SK-N-SH treated with all-trans-retinoic acid at 6 μM for 48 hours (cell line): ENCODE measurements at regions not wholly inside any gene's neighbourhood (a gene's known extent, or its start where the extent isn't known, plus 50 kb on each side); places are given as distances from the start of the nearest gene placed in this dataset.
A peak's percentile ranks its signal among the peaks of the same experiment; 100 is the strongest.

Experiments used
- ATAC-seq: fragments of 200-7000 bp; cut with Tn5 transposase; 3 replicates; pipeline ENCODE4 v1.9.1; 2020; ENCODE audit warnings: mild to moderate bottlenecking, moderate library complexity
- ARNTL ChIP-seq: fragments of 450-650 bp; formaldehyde crosslinking; IDR thresholded peaks from 2 replicates; pipeline ENCODE4 v1.5.0; 2020; ENCODE audit warnings: low read depth, mild to moderate bottlenecking, moderate library complexity, borderline replicate concordance
- BACH2 ChIP-seq: fragments of 250-450 bp; sonication (Bioruptor Pico); IDR thresholded peaks from 2 replicates; pipeline ENCODE4 v1.9.0; 2021; ENCODE audit warnings: mild to moderate bottlenecking, borderline replicate concordance
- CSDC2 ChIP-seq: fragments of 250-450 bp; sonication (Bioruptor Pico); IDR thresholded peaks from 2 replicates; pipeline ENCODE4 v1.5.0; 2020; ENCODE audit warnings: mild to moderate bottlenecking, moderate library complexity
- CSRNP3 ChIP-seq: fragments of 250-450 bp; sonication (Bioruptor Pico); IDR thresholded peaks from 2 replicates; pipeline ENCODE4 v1.5.1; 2021; ENCODE audit warnings: mild to moderate bottlenecking, moderate library complexity
- GLIS3 ChIP-seq: fragments of 250-450 bp; sonication (Bioruptor Pico); IDR thresholded peaks from 2 replicates; pipeline ENCODE4 v1.5.0; 2020; ENCODE audit warnings: mild to moderate bottlenecking, moderate library complexity
- ISL1 ChIP-seq: fragments of 250-450 bp; sonication (Bioruptor Pico); IDR thresholded peaks from 2 replicates; pipeline ENCODE4 v2.1.2; 2022; ENCODE audit warnings: mild to moderate bottlenecking, moderate library complexity
- OSR1 ChIP-seq: fragments of 250-450 bp; sonication (Bioruptor Pico); IDR thresholded peaks from 2 replicates; pipeline ENCODE4 v1.8.0; 2022; ENCODE audit warnings: moderate library complexity, mild to moderate bottlenecking, inconsistent platforms
- PPARA ChIP-seq: fragments of 250-450 bp; sonication (Bioruptor Pico); IDR thresholded peaks from 2 replicates; pipeline ENCODE4 v1.5.0; 2020; ENCODE audit warnings: mild to moderate bottlenecking, borderline replicate concordance
- RARB ChIP-seq: fragments of 250-450 bp; sonication (Bioruptor Pico); IDR thresholded peaks from 2 replicates; pipeline ENCODE4 v1.8.0; 2021; ENCODE audit warnings: mild to moderate bottlenecking, moderate library complexity
- TCF4 ChIP-seq: fragments of 250-450 bp; sonication (Bioruptor Pico); IDR thresholded peaks from 2 replicates; pipeline ENCODE4 v1.8.0; 2021; ENCODE audit warnings: mild to moderate bottlenecking, moderate library complexity, borderline replicate concordance
- TSHZ2 ChIP-seq: fragments of 250-450 bp; sonication (Bioruptor Pico); IDR thresholded peaks from 2 replicates; pipeline ENCODE4 v1.5.0; 2020; ENCODE audit warnings: mild to moderate bottlenecking, moderate library complexity
- ZC3H10 ChIP-seq: fragments of 250-450 bp; sonication (Bioruptor Pico); IDR thresholded peaks from 2 replicates; pipeline ENCODE4 v1.5.1; 2021; ENCODE audit warnings: mild to moderate bottlenecking, moderate library complexity
- ZFP3 ChIP-seq: fragments of 250-450 bp; sonication (Bioruptor Pico); IDR thresholded peaks from 2 replicates; pipeline ENCODE4 v1.5.0; 2020; ENCODE audit warnings: mild to moderate bottlenecking, moderate library complexity
- ZNF565 ChIP-seq: fragments of 450-650 bp; formaldehyde crosslinking; conservative IDR thresholded peaks from 2 replicates; pipeline ENCODE4 v1.5.0; 2020; ENCODE audit warnings: low read depth, mild to moderate bottlenecking, moderate library complexity
- ZNF70 ChIP-seq: fragments of 450-650 bp; formaldehyde crosslinking; IDR thresholded peaks from 2 replicates; pipeline ENCODE4 v1.5.0; 2020; ENCODE audit warnings: mild to moderate bottlenecking, moderate library complexity
- ZNF8 ChIP-seq: fragments of 450-650 bp; formaldehyde crosslinking; IDR thresholded peaks from 2 replicates; pipeline ENCODE4 v1.5.0; 2020; ENCODE audit warnings: mild to moderate bottlenecking, moderate library complexity
- TF ChIP-seq, protein P1 (sequence below): fragments of 250-450 bp; sonication (Bioruptor Pico); IDR thresholded peaks from 2 replicates; pipeline ENCODE4 v1.8.0; 2020; ENCODE audit warnings: mild to moderate bottlenecking, moderate library complexity, borderline replicate concordance
- TF ChIP-seq, protein P2 (sequence below): fragments of 250-450 bp; sonication (Bioruptor Pico); IDR thresholded peaks from 2 replicates; pipeline ENCODE4 v1.5.1; 2020; ENCODE audit warnings: low read depth, mild to moderate bottlenecking, moderate library complexity
- TF ChIP-seq, protein P3 (sequence below): fragments of 250-450 bp; sonication (Bioruptor Pico); IDR thresholded peaks from 2 replicates; pipeline ENCODE4 v1.8.0; 2021; ENCODE audit warnings: low read depth, mild to moderate bottlenecking, moderate library complexity, borderline replicate concordance

- TF ChIP-seq TCF4, result no peak
- no peak for TF ChIP-seq RARB
- TF ChIP-seq PPARA, result no peak
- TF ChIP-seq ISL1, result no peak
- TF ChIP-seq CSDC2 (CRISPR knock-in tag), result no peak
- TF ChIP-seq, all 23 proteins: peak for 0
- ATAC-seq, result no peak
Observed at GRCh38 chr12:58434726-58435125, 485.6 kb downstream of the LRIG3 start.

DNA sequence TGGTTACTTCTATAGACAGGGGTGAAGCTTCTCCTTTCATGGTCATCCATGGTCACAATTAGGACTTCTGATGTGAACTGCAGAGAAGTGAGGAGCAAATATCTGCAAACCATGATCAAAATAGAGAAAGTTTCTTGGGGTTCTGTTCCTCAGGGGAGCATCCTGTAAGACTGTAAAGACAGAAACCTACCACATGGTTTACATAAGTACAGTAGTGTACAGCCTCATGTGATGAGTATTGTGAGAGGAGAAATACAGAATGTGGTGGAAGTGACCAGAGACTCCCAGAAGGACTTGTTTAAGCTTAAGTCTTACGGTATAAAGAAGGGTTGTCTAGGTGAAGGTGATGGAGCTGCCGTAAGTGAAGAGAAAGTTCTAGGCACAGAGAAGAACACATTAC, 484.7 kb downstream of the LRIG3 start:
- ATAC-seq, result no peak
- TF ChIP-seq TCF4, result no peak
- TF ChIP-seq ZNF8 (CRISPR knock-in tag), result no peak
- TF ChIP-seq RARB, result no peak
- TF ChIP-seq, all 23 proteins: peak for 0

DNA sequence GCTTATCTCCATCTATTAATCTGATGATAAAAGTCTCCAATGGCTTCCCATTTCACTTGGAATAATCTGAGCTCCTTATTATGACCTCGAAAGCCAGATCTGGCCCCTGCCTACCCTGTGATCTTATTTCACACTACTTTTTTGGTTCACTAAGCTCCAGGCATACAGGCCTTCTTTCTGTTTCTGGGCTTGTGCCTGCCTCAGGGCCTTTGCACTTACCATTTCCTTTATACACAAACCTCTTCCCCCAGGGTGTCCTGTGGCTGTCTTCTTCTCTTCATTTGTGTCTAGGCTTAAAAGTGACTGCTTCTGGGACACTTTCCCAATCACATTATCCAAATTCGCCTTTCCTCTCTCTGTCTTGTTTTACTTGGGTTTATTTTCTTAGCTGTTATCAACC, 478.8 kb downstream of the LRIG3 start:
- ATAC-seq, result no peak
- TF ChIP-seq CSDC2 (CRISPR knock-in tag), result no peak
- TF ChIP-seq ZFP3 (CRISPR knock-in tag), result no peak
- no peak for TF ChIP-seq ARNTL (CRISPR knock-in tag)
- no peak for TF ChIP-seq ZNF70 (CRISPR knock-in tag)
- TF ChIP-seq ZNF565, result no peak
- TF ChIP-seq, protein P1, sequence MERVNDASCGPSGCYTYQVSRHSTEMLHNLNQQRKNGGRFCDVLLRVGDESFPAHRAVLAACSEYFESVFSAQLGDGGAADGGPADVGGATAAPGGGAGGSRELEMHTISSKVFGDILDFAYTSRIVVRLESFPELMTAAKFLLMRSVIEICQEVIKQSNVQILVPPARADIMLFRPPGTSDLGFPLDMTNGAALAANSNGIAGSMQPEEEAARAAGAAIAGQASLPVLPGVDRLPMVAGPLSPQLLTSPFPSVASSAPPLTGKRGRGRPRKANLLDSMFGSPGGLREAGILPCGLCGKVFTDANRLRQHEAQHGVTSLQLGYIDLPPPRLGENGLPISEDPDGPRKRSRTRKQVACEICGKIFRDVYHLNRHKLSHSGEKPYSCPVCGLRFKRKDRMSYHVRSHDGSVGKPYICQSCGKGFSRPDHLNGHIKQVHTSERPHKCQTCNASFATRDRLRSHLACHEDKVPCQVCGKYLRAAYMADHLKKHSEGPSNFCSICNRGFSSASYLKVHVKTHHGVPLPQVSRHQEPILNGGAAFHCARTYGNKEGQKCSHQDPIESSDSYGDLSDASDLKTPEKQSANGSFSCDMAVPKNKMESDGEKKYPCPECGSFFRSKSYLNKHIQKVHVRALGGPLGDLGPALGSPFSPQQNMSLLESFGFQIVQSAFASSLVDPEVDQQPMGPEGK (CRISPR knock-in tag), result no peak
- TF ChIP-seq, protein P2, sequence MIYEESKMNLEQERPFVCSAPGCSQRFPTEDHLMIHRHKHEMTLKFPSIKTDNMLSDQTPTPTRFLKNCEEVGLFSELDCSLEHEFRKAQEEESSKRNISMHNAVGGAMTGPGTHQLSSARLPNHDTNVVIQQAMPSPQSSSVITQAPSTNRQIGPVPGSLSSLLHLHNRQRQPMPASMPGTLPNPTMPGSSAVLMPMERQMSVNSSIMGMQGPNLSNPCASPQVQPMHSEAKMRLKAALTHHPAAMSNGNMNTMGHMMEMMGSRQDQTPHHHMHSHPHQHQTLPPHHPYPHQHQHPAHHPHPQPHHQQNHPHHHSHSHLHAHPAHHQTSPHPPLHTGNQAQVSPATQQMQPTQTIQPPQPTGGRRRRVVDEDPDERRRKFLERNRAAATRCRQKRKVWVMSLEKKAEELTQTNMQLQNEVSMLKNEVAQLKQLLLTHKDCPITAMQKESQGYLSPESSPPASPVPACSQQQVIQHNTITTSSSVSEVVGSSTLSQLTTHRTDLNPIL (CRISPR knock-in tag), result no peak
- no peak for TF ChIP-seq CSRNP3 (CRISPR knock-in tag)
- no peak for TF ChIP-seq RARB
- no peak for TF ChIP-seq OSR1
- TF ChIP-seq, all 23 proteins: peak for 0

- peak; percentile 89 for ATAC-seq
Observed at GRCh38 chr12:58443273-58443980, 476.9 kb downstream of the LRIG3 start.

DNA sequence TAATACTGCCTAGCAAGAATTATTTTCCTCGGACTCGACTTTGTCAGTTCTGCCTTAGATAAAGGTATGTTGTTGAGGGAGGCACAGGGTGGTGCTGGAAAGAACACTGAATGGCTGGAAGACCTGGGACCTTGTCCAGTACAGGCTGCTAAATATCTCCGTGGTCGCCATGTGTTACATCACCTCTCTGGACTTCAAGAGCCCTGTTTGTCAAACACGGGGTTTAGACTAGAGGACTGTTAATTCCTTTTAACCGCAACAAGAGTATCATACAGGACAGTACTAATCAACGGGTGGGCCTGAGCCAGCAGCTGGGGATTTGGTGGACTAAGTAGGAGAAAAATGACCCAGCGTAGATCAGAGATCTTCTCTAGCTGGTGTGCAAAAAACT, 476.3 kb downstream of the LRIG3 start:
- peak; percentile 70 for ATAC-seq
- TF ChIP-seq RARB, result no peak
- TF ChIP-seq, protein P1 (CRISPR knock-in tag), result no peak
- no peak for TF ChIP-seq TSHZ2
- no peak for TF ChIP-seq ZNF70 (CRISPR knock-in tag)
- TF ChIP-seq, protein P3, sequence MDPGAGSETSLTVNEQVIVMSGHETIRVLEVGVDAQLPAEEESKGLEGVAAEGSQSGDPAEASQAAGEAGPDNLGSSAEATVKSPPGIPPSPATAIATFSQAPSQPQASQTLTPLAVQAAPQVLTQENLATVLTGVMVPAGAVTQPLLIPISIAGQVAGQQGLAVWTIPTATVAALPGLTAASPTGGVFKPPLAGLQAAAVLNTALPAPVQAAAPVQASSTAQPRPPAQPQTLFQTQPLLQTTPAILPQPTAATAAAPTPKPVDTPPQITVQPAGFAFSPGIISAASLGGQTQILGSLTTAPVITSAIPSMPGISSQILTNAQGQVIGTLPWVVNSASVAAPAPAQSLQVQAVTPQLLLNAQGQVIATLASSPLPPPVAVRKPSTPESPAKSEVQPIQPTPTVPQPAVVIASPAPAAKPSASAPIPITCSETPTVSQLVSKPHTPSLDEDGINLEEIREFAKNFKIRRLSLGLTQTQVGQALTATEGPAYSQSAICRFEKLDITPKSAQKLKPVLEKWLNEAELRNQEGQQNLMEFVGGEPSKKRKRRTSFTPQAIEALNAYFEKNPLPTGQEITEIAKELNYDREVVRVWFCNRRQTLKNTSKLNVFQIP (CRISPR knock-in tag), result no peak
- TF ChIP-seq ARNTL (CRISPR knock-in tag), result no peak
- no peak for TF ChIP-seq ISL1
- TF ChIP-seq TCF4, result no peak
- TF ChIP-seq ZC3H10, result no peak
- TF ChIP-seq GLIS3, result no peak
- no peak for TF ChIP-seq CSRNP3 (CRISPR knock-in tag)

More at GRCh38 chr12:58443273-58443980, 476.9 kb downstream of the LRIG3 start:
- no peak for TF ChIP-seq BACH2 (CRISPR knock-in tag)
- TF ChIP-seq, all 23 proteins: peak for 0
